ENCODE measurements at regions not wholly inside any gene's neighbourhood (a gene's known extent, or its start where the extent isn't known, plus 50 kb on each side); places are given as distances from the start of the nearest gene placed in this dataset.

DNA sequence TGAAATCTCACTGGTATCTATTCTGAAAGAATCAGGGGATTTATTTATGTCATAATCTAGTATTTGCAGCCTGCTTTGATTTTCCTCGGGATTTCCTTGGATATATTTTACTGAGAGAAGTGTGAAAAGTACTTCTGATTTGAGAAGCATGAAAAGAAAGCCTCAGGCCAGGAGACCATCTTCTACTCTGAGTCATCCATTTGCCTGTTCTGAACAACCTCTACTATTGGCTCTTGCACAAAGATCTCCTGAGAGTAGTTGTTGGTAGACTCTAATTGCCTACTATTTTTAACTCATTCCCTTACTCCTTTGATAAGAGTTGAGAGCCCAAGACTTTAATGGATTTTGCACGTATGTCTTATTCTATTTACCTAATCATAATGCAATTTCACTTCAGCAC lies 318.9 kb downstream of the BCHE start:
- Histone ChIP-seq H3K4me1 (no peaks in the 10 kb centered on the region), H3K4me3 (no peak overlapping the region), H3K27me3 (no peaks in the 10 kb centered on the region), H3K9me3 (no peaks in the 10 kb centered on the region), H3K27ac (no peak overlapping the region), H3K36me3 (no peaks in the 10 kb centered on the region)
- no peak for ATAC-seq
- TF ChIP-seq POLR2A (IDR thresholded peaks at IDR 0.05), result no peak
- TF ChIP-seq, protein P1, sequence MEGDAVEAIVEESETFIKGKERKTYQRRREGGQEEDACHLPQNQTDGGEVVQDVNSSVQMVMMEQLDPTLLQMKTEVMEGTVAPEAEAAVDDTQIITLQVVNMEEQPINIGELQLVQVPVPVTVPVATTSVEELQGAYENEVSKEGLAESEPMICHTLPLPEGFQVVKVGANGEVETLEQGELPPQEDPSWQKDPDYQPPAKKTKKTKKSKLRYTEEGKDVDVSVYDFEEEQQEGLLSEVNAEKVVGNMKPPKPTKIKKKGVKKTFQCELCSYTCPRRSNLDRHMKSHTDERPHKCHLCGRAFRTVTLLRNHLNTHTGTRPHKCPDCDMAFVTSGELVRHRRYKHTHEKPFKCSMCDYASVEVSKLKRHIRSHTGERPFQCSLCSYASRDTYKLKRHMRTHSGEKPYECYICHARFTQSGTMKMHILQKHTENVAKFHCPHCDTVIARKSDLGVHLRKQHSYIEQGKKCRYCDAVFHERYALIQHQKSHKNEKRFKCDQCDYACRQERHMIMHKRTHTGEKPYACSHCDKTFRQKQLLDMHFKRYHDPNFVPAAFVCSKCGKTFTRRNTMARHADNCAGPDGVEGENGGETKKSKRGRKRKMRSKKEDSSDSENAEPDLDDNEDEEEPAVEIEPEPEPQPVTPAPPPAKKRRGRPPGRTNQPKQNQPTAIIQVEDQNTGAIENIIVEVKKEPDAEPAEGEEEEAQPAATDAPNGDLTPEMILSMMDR (IDR thresholded peaks at IDR 0.05), result no peak
- WGBS (ENCODE audit: insufficient coverage, low coverage, low lambda C conversion rate, missing lambda C conversion rate), result 45% methylated on average over 2 of the region's 2 CpGs
- no peak for DNase-seq
- intact Hi-C loops (cut with DNase I), result no loop called here

DNA sequence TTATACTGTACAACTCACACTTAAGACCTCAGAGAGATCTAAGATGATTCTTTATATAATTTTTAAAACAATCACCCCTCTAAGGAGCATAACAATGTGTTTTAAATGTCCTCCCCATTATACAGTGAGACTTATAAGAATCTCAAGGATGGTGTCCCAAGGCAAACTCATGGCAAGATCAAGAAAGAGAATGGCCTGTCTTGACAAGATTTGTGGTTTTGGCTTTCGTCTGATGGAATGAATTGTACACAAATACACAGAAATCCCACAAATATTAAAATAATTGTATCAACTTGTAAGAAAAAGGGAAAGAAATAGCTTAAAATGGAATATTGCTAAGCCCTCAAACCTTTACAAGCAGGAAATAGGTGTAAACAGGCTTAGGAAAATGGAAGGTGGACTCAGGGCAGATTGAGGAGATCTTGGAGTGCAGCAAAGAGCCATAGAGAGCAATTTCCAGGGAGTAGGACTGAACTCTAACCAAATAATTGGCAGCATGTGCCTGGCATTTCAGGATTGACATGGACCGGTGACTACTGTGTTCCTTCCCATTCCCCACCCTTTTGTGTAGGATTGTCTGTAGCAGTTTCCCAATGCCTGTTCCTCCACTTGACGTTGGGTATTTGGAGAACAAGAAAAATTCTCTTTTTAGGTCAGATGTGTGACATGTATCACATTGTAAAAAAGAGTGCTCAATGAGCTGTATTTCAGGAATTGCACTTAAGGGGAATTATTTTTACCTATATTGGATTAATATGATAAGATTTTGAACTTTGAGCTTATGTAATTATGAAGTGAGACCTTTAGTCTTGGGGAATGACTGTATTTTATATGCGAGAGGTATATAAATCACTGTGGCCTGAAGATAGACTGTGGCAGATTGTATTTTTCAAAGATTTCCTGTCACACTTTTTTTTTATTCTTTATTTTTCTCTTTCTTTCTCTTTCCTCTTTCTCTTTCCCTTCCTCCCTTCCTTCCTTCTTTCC lies 317.8 kb upstream of the SLITRK3 start:
- TF ChIP-seq, protein P1 (IDR thresholded peaks at IDR 0.05), result no peak
- no peak for TF ChIP-seq POLR2A (IDR thresholded peaks at IDR 0.05)
- Histone ChIP-seq H3K9me3 (no peaks in the 10 kb centered on the region), H3K36me3 (no peaks in the 10 kb centered on the region), H3K27ac (no peak overlapping the region), H3K4me1 (peaks cover 0 to 3% (median 0%) of the 10 kb centered on the region in 4 donors), H3K4me3 (no peak overlapping the region), H3K27me3 (no peaks in the 10 kb centered on the region)
- DNase-seq, result no peak
- WGBS (ENCODE audit: insufficient coverage, low coverage, low lambda C conversion rate, missing lambda C conversion rate), result 84% methylated on average over 4 of the region's 4 CpGs
- intact Hi-C loops (cut with DNase I), result no loop called here
- no peak for ATAC-seq

DNA sequence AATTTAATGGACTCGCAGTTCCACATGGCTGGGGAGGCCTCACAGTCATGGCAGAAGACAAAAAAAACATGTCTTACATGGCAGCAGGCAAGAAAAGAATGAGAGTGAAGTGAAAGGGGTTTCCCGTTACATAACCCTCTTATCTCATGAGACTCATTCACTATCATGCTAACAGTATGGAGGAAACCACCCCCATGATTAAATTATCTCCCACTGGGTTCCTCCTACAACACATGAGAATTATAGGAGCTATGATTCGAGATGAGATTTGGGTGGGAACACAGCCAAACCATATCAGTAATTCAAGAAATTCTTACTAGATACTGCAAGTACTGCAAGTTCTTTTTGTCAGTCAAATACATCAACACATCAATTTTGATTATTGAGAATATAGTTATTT lies 311.4 kb upstream of the SLITRK3 start:
- DNase-seq (no peak), ATAC-seq (no peak)
- peaks cover 0 to 24% (median 0%) of the 10 kb centered on the region in 4 donors for H3K4me1 ChIP-seq
- H3K9me3 ChIP-seq, result no peaks in the 10 kb centered on the region
- 80% methylated on average over 3 of the region's 3 CpGs for WGBS (ENCODE audit: insufficient coverage, low coverage, low lambda C conversion rate, missing lambda C conversion rate)
- no peak for TF ChIP-seq POLR2A (IDR thresholded peaks at IDR 0.05)
- TF ChIP-seq, protein P1 (IDR thresholded peaks at IDR 0.05), result no peak
- H3K27ac ChIP-seq, result no peak overlapping the region
- no peaks in the 10 kb centered on the region for H3K36me3 ChIP-seq
- intact Hi-C loops (cut with DNase I), result no loop called here
- H3K27me3 ChIP-seq, result no peaks in the 10 kb centered on the region
- no peak overlapping the region for H3K4me3 ChIP-seq

DNA sequence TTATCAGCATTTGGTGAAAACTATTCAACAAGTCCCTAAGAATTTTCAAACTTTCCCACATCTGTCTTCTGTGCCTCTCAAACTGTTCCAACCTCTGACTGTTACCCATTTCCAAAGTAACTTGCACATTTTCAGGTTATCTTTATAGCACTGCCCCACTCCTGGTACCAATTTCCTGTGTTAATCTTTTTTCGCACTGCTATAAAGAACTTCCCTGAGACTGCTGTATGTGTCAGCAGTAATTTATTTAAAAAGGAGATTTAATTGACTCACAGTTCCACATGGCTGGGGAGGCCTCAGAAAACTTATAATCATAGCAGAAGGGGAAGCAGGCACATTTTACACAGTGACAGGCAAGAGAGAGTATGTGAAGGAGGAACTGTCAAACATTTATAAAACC lies 310.9 kb upstream of the SLITRK3 start:
- TF ChIP-seq POLR2A (IDR thresholded peaks at IDR 0.05), result no peak
- TF ChIP-seq, protein P1 (IDR thresholded peaks at IDR 0.05), result no peak
- no peaks in the 10 kb centered on the region for H3K9me3 ChIP-seq
- no peaks in the 10 kb centered on the region for H3K27me3 ChIP-seq
- peaks cover 0 to 24% (median 0%) of the 10 kb centered on the region in 4 donors for H3K4me1 ChIP-seq
- DNase-seq (no peak), ATAC-seq (no peak)
- H3K36me3 ChIP-seq, result no peaks in the 10 kb centered on the region
- intact Hi-C loops (cut with DNase I), result no loop called here
- H3K4me3 ChIP-seq, result no peak overlapping the region
- no peak overlapping the region for H3K27ac ChIP-seq
- 81% methylated on average over 1 of the region's 1 CpG for WGBS (ENCODE audit: insufficient coverage, low coverage, low lambda C conversion rate, missing lambda C conversion rate)

All from right lobe of liver (tissue), 6 donors.